GM21576 (cell line): ENCODE measurements at regions not wholly inside any gene's neighbourhood (a gene's known extent, or its start where the extent isn't known, plus 50 kb on each side); places are given as distances from the start of the nearest gene placed in this dataset.
"Not testable (repeated sequence)": the region's sequence is repeated elsewhere in the genome, so short reads cannot be mapped to it uniquely, and the experiment has no call there.

ENCODE experiments used
- ATAC-seq: cut with Tn5 transposase; IDR thresholded peaks from one replicate; pipeline ENCODE4 v1.9.1; 2021; ENCODE audit warnings: mild to moderate bottlenecking, moderate library complexity; ENCODE audit not compliant: unreplicated experiment

DNA sequence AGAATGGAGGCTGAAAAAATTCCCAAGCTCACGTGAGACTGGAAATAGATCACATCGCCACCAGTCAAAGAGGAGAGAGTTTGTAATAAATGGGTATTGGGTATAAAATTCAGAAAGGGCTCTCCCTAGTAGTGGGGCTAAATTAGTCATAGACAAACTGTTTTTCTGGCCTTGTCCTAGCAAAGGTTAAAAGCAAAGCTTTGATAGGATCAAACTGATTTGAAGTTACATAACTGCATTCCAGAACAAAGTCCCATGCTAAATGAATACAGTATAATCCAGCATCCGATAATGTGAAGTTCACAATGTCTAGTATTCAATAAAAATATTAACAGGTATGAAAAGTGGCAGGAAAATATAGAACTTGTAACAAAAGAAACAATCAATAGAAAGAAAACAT lies 149.8 kb upstream of the ATXN1 start:
- no peak for ATAC-seq

- no peak for ATAC-seq
Measured at GRCh38 chr6:16909658-16910360, 148.5 kb upstream of the ATXN1 start.

DNA sequence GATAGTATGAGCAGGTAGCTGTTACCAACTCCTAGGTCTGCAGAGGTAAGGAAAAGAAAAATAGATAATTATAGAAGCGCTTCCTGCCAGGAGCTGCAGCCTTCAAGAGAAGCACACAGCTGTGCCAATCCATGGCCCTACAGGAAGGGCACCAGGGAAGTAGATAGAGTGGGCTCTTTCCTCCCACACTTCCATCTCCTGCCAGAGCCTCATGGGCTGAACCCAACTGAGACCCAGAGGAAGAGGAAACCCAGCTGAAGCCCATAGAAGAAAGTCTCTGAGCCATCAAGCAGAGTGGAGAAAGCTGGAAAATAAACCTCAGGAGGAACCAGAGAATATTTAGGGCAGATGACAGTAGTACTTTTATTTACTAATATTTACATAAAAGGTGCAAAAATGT lies 146.7 kb upstream of the ATXN1 start:
- ATAC-seq: no peak

GRCh38 chr6:16904957-16905356 lies 143.7 kb upstream of the ATXN1 start:
- no peak for ATAC-seq

DNA sequence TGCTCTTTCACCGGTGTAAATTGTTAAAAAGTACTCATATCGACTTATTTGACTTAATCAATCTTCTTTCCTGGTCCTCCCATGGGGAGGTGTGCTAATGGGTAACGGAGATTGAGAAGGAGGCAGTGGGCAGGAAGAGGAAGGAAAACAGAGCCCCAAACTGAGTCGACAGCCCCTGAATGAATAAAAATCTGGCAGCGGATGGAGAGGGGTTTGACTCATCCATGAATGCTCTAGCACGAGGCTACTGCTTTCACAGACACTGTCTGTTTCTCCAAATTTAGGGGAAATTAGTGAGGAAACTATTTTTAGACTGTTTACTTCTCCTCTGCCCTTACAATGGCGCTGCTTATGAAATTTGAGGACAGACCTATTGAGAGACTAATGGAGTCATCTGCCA lies 142.2 kb upstream of the ATXN1 start:
- ATAC-seq: no peak

DNA sequence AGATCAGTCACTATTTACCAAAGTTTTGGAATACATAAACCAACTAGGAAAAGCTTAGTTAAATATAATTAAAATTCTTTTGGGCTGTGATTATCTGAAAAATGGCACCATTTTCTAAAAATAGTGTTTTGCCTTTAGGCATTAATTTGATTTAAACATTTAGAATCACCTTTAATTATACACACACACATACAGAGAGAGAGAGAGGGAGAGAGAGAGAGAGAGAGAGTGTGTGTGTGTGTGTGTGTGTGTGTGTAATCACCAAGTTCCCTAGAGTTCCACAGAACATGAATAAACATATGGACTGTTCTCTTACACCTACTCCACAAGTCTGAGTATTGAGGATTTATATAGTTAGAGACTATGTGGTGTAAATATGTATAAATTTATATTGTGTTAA lies 141.2 kb upstream of the ATXN1 start:
- ATAC-seq: no peak

GRCh38 chr6:16901782-16902181 lies 140.5 kb upstream of the ATXN1 start:
- ATAC-seq: no peak

- ATAC-seq: no peak
Measured at GRCh38 chr6:16901306-16901705, 140.0 kb upstream of the ATXN1 start.

GRCh38 chr6:16898640-16899396 lies 137.6 kb upstream of the ATXN1 start:
- ATAC-seq: no peak

GRCh38 chr6:16897669-16898068 lies 136.4 kb upstream of the ATXN1 start:
- no peak for ATAC-seq

GRCh38 chr6:16894301-16894700 lies 133.0 kb upstream of the ATXN1 start:
- ATAC-seq: no peak

DNA sequence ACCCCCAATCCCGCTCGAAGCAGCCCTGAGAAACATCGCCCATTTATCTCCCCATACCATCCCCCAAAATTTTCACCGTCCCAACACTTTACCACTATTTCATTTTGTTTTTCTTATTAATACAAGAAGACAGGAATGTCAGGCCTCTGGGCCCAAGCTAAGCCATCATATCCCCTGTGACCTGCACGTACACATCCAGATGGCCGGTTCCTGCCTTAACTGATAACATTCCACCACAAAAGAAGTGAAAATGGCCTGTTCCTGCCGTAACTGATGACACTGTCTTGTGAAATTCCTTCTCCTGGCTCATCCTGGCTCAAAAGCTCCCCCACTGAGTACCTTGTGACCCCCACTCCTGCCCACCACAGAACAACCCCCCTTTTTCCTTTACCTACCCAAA lies 129.8 kb upstream of the ATXN1 start:
- not testable (repeated sequence) for ATAC-seq

DNA sequence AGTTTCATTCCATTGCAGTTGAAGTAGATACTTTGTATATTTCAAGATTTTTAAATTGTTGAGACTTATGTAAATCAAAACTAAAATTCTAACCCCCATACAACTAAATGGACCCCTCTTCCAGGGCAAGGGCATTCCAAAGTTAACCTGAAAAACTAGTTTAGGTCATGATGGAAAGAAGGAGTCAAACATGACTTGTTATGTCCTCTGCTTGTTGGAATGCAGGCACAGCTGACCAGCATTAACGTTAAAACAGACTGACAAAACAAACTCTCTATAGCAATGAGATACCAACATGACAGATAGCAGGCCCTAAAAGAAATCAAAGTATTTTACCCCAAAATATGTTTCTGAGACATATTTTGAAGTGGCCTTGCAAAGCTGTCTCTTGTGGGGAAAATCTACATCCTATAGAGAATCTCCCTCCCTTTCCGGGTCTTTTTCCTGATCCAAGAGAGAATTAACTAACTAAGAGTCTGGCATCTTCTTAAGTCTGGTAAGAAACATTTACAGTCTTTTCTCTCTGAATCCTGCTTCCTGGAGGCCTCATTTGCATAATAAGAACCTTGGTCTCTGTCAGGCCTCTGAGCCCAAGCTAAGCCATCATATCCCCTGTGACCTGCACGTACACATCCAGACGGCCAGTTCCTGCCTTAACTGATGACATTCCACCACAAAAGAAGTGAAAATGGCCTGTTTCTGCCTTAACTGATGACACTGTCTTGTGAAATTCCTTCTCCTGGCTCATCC lies 124.3 kb upstream of the ATXN1 start:
- ATAC-seq: no peak

- no peak for ATAC-seq
Measured at GRCh38 chr6:16884526-16884925, 123.3 kb upstream of the ATXN1 start.

- ATAC-seq: no peak
Measured at GRCh38 chr6:16883414-16883813, 122.2 kb upstream of the ATXN1 start.

- ATAC-seq: no peak
Measured at GRCh38 chr6:16882230-16882629, 121.0 kb upstream of the ATXN1 start.

- not testable (repeated sequence) for ATAC-seq
Measured at GRCh38 chr6:16876852-16877251, 115.6 kb upstream of the ATXN1 start.

DNA sequence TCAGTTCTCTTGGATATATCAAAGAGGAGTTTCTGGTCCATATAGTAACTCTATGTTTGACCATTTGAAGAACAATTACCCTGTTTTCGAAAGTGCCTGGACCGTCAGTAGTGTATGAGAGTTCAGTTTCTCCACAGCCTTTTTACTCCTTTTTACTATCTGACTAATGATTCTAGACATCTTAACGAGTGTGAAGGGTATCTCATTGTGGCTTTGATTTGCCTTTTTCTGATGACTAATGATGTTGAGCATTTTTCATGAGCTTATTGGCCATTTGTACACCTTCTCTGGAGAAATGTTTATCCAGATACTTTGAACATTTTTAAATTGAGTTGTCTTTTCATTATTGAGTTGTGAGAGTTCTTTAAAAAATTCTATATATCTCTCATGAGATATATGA lies 114.9 kb upstream of the ATXN1 start:
- ATAC-seq: no peak

DNA sequence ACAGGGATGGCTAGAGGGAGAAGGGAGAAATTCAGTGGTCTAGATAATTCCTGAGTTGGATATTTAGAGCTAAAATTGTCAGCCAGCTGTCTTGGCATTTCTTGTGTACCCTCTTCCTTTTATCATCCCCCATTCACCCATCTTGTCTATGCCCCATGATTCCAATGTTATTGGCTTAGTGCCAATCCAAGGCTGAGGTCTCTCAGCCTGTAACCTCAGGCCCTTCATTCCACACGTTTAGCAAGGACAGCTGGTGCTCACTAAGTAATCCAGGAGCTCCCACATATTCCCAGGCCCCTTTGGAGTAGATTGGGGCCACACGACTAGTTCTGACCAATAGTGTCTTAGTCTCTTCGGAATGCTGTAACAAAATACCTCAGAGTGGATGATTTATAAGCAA lies 112.4 kb upstream of the ATXN1 start:
- ATAC-seq: no peak

DNA sequence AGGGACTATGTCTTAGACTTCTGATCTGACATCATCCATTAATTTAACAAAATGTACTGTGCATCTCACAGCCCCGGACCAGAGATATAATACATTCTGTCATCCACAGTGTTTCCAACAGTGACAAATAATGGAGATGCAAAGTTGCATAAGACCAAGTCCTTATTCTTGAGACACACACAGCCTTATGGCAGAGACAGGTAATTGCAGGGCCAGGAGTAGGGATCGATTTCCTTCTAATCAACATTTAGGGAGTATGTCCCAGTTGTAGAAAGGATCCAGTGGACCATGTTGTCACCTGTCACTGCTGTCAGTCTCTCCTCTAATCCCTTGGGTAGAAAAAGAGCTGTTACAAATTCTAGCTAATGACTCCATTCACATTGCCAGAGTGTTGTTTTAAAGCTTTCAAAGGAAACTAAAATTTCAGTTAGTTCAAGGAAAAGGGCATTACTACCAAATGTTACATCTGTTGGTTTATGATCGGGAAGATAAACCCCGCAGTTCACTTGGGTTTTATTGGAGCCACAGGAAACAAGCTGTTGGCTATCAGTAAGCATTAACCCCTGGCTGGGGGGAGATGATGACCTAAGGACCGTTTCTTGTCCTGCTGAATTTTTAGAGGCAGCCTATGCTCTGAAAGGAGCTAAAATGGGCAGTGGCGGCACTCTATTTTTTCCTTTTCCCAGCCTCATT lies 111.4 kb upstream of the ATXN1 start:
- ATAC-seq: no peak

DNA sequence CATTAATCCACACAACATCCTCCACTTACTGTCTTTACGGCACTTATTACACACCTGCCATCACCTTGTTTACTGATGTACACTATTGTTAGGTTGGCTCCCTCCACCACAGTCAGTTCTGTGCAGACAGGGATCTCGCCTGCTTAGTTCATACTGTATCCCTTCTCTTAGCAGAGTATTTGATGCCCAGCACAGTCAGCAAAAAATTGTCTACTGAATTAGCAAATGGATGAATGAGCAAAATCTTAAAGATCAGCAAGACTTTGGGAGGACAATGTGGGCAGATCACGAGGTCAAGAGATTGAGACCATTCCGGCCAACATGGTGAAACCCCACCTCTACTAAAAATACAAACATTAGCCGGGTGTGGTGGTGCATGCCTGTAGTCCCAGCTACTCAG lies 109.8 kb upstream of the ATXN1 start:
- ATAC-seq: no peak
